GM23338 (cell line): ENCODE measurements at regions not wholly inside any gene's neighbourhood (a gene's known extent, or its start where the extent isn't known, plus 50 kb on each side); places are given as distances from the start of the nearest gene placed in this dataset.

Source experiments
- ATAC-seq: fragments of 200-7000 bp; cut with Tn5 transposase; 3 replicates; pipeline ENCODE4 v1.9.1; 2020
- DNase-seq: peaks from one replicate; pipeline ENCODE4 v3.0.0-alpha.2; 2015; ENCODE audit warnings: low spot score
- H2AFZ ChIP-seq: fragments of 200-600 bp; sonication (generic); 2 replicates; pipeline ENCODE4 v1.8.0; 2016; ENCODE audit warnings: antibody characterized with exemption, mild to moderate bottlenecking, moderate library complexity
- H3F3A ChIP-seq: fragments of 200-600 bp; sonication (generic); replicated peaks from 2 replicates; pipeline ENCODE4 v1.8.0; 2017; ENCODE audit warnings: antibody characterized with exemption, mixed run types, low read depth
- H3K27ac ChIP-seq: fragments of 200-600 bp; sonication (generic); 2 replicates; pipeline ENCODE4 v1.6.1; 2016; ENCODE audit warnings: low read depth
- H3K27me3 ChIP-seq: fragments of 200-600 bp; sonication (generic); 2 replicates; pipeline ENCODE4 v1.8.0; 2016; ENCODE audit warnings: mild to moderate bottlenecking, mixed run types, moderate library complexity; ENCODE audit not compliant: insufficient read depth
- H3K36me3 ChIP-seq: fragments of 200-600 bp; sonication (generic); 2 replicates; pipeline ENCODE4 v1.8.0; 2016; ENCODE audit warnings: mild to moderate bottlenecking; ENCODE audit not compliant: insufficient read depth
- H3K4me1 ChIP-seq: fragments of 200-600 bp; sonication (generic); 2 replicates; pipeline ENCODE4 v1.8.0; 2016; ENCODE audit warnings: mild to moderate bottlenecking, moderate library complexity; ENCODE audit not compliant: insufficient read depth
- H3K4me2 ChIP-seq: fragments of 200-600 bp; sonication (generic); 2 replicates; pipeline ENCODE4 v1.7.1; 2017; ENCODE audit warnings: mixed run types
- H3K4me3 ChIP-seq: fragments of 200-600 bp; sonication (generic); 2 replicates; pipeline ENCODE4 v1.6.1; 2016; ENCODE audit warnings: mixed run types
- H3K79me2 ChIP-seq: fragments of 200-600 bp; sonication (generic); replicated peaks from 2 replicates; pipeline ENCODE4 v1.8.0; 2017; ENCODE audit warnings: mild to moderate bottlenecking; ENCODE audit not compliant: insufficient read depth
- H3K9me2 ChIP-seq: fragments of 200-600 bp; sonication (generic); 2 replicates; pipeline ENCODE4 v1.8.0; 2017; ENCODE audit not compliant: insufficient read depth
- H4K20me1 ChIP-seq: fragments of 200-600 bp; sonication (generic); replicated peaks from 2 replicates; pipeline ENCODE4 v1.8.0; 2017; ENCODE audit warnings: mild to moderate bottlenecking; ENCODE audit not compliant: insufficient read depth
- H3K27ac Mint-ChIP-seq: 2 replicates; pipeline ENCODE4 v1.8.0; 2020; ENCODE audit warnings: inconsistent platforms, mild to moderate bottlenecking, moderate library complexity, mixed read lengths
- H3K27me3 Mint-ChIP-seq: 3 replicates; pipeline ENCODE4 v1.8.0; 2022; ENCODE audit warnings: low read depth, mild to moderate bottlenecking, moderate library complexity, mixed read lengths, inconsistent platforms; ENCODE audit not compliant: insufficient read depth, poor library complexity
- H3K36me3 Mint-ChIP-seq: 3 replicates; pipeline ENCODE4 v1.8.0; 2021; ENCODE audit warnings: low read depth, mild to moderate bottlenecking, inconsistent platforms, moderate library complexity, mixed read lengths
- H3K4me1 Mint-ChIP-seq: 3 replicates; pipeline ENCODE4 v1.8.0; 2020; ENCODE audit warnings: mild to moderate bottlenecking, inconsistent platforms, mixed read lengths
- H3K4me3 Mint-ChIP-seq: 3 replicates; pipeline ENCODE4 v1.8.0; 2021; ENCODE audit warnings: moderate library complexity, mild to moderate bottlenecking, inconsistent platforms, mixed read lengths
- H3K9me3 Mint-ChIP-seq: 3 replicates; pipeline ENCODE4 v1.8.0; 2020; ENCODE audit warnings: moderate library complexity, mild to moderate bottlenecking, inconsistent platforms, mixed read lengths
- CREB1 ChIP-seq: fragments of 250-450 bp; sonication (Bioruptor Pico); IDR thresholded peaks from 2 replicates; pipeline ENCODE4 v1.5.0; 2020; ENCODE audit warnings: low read depth, mild to moderate bottlenecking, moderate library complexity
- EZH2 ChIP-seq: fragments of 200-600 bp; sonication (generic); IDR thresholded peaks from one replicate; pipeline ENCODE4 v1.8.0; 2017; ENCODE audit warnings: antibody characterized with exemption, mild to moderate bottlenecking, low read depth; ENCODE audit not compliant: unreplicated experiment
- EZH2phosphoT487 ChIP-seq: fragments of 200-600 bp; sonication (generic); IDR thresholded peaks from one replicate; pipeline ENCODE4 v1.8.1; 2018; ENCODE audit warnings: antibody characterized with exemption; ENCODE audit not compliant: unreplicated experiment
- JUNB ChIP-seq: IDR thresholded peaks from one replicate; pipeline ENCODE4 v1.6.1; 2016; ENCODE audit warnings: antibody characterized with exemption; ENCODE audit not compliant: unreplicated experiment
- NANOG ChIP-seq: IDR thresholded peaks from 2 replicates; pipeline ENCODE4 v1.6.1; 2016; ENCODE audit warnings: antibody characterized with exemption, borderline replicate concordance
- POLR2AphosphoS5 ChIP-seq: IDR thresholded peaks from 2 replicates; pipeline ENCODE4 v1.6.1; 2016; ENCODE audit warnings: antibody characterized with exemption, low read depth
- STAT1 ChIP-seq: IDR thresholded peaks from one replicate; pipeline ENCODE4 v1.6.1; 2016; ENCODE audit warnings: antibody characterized with exemption; ENCODE audit not compliant: unreplicated experiment
- ZNF114 ChIP-seq: fragments of 250-450 bp; sonication (Bioruptor Pico); IDR thresholded peaks from 2 replicates; pipeline ENCODE4 v1.5.0; 2020; ENCODE audit warnings: mild to moderate bottlenecking, moderate library complexity
- ZNF331 ChIP-seq: fragments of 250-450 bp; sonication (Bioruptor Pico); IDR thresholded peaks from 2 replicates; pipeline ENCODE4 v1.5.0; 2020; ENCODE audit warnings: low read depth, mild to moderate bottlenecking, moderate library complexity
- TF ChIP-seq, protein P1 (sequence below): IDR thresholded peaks from 2 replicates; pipeline ENCODE4 v1.6.1; 2016; ENCODE audit warnings: antibody characterized with exemption
- TF ChIP-seq, protein P2 (sequence below): fragments of 250-450 bp; sonication (Bioruptor Pico); IDR thresholded peaks from 2 replicates; pipeline ENCODE4 v1.5.0; 2020; ENCODE audit warnings: mild to moderate bottlenecking, moderate library complexity
- TF ChIP-seq, protein P3 (sequence below), 2 experiments: fragments of 200-600 bp in 1 of 2; sonication (generic) in 1 of 2; conservative IDR thresholded peaks; 2 replicates each; pipeline versions ENCODE4 v1.5.1 to v1.6.1; 2016 to 2017; ENCODE audit warnings: antibody characterized with exemption in 2 of 2, low read depth in 2 of 2, mild to moderate bottlenecking in 2 of 2, moderate library complexity in 1 of 2
- TF ChIP-seq, protein P4 (sequence below): IDR thresholded peaks from one replicate; pipeline ENCODE4 v1.6.1; 2018; ENCODE audit warnings: antibody characterized with exemption; ENCODE audit not compliant: unreplicated experiment

DNA sequence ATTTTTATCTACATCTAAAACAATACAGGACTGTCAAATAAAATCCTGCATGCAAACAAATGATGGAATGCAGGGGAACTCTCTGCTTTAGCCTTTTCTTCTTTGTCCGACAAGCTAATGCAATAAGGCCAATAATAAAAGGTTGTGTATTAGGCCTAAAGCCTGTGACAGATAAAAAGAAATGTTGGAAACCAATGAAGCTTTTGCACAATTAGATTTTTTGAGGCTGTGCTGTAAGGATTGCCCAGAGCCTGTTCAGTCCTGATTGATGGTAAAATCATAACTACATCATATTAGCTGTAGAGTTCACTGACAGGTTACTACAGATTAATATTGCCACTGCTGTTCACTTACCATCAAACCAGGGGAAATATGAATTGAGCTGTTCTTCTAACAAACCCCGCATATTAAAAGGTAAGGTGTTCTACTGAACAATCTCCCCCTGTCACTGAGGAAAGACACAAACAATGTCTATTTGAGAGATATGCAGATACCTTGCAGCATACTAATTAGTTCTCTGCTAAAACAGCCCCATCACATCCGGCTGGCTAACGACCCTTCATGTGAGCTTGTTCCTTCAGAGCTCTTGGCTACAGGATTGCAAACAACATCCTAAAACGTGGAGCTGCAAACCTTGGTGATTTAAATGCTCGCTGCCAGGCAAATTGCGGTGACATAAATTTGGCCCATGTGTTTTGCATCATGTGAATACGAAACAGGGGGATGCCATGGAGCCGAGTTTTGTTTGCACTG is 305.4 kb downstream of the MTX2 start:
- Mint-ChIP-seq H3K27me3 (peaks cover 2% of the 10 kb centered on the region), H3K4me1 (peaks cover 6% of the 10 kb centered on the region; the same call in 1 of the 3 replicates), H3K9me3 (no peaks in the 10 kb centered on the region), H3K27ac (no peak overlapping the region), H3K4me3 (no peak overlapping the region), H3K36me3 (no peaks in the 10 kb centered on the region)
- Histone ChIP-seq H3K27me3 (no peaks in the 10 kb centered on the region), H3K4me1 (no peaks in the 10 kb centered on the region), H3K9me2 (0 out of 2 replicates have a peak, but pooled peaks cover 3% of the 10 kb centered on the region), H2AFZ (peak overlapping the region; percentile 64; the same call in 1 of the 2 replicates), H4K20me1 (no peaks in the 10 kb centered on the region), H3K79me2 (no peaks in the 10 kb centered on the region), H3K27ac (no peak overlapping the region), H3K4me3 (no peak overlapping the region), H3K4me2 (no peak overlapping the region), H3F3A (no peaks in the 10 kb centered on the region), H3K36me3 (no peaks in the 10 kb centered on the region)
- ATAC-seq (no peak), DNase-seq (no peak)
- TF ChIP-seq EZH2phosphoT487 (no peak), ZNF331 (CRISPR knock-in tag) (no peak), JUNB (no peak), STAT1 (no peak), POLR2AphosphoS5 (no peak), CREB1 (CRISPR knock-in tag) (no peak), ZNF114 (no peak), EZH2 (no peak), NANOG (no peak)
- TF ChIP-seq, protein P1, sequence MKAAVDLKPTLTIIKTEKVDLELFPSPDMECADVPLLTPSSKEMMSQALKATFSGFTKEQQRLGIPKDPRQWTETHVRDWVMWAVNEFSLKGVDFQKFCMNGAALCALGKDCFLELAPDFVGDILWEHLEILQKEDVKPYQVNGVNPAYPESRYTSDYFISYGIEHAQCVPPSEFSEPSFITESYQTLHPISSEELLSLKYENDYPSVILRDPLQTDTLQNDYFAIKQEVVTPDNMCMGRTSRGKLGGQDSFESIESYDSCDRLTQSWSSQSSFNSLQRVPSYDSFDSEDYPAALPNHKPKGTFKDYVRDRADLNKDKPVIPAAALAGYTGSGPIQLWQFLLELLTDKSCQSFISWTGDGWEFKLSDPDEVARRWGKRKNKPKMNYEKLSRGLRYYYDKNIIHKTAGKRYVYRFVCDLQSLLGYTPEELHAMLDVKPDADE: no peak
- TF ChIP-seq, protein P2, sequence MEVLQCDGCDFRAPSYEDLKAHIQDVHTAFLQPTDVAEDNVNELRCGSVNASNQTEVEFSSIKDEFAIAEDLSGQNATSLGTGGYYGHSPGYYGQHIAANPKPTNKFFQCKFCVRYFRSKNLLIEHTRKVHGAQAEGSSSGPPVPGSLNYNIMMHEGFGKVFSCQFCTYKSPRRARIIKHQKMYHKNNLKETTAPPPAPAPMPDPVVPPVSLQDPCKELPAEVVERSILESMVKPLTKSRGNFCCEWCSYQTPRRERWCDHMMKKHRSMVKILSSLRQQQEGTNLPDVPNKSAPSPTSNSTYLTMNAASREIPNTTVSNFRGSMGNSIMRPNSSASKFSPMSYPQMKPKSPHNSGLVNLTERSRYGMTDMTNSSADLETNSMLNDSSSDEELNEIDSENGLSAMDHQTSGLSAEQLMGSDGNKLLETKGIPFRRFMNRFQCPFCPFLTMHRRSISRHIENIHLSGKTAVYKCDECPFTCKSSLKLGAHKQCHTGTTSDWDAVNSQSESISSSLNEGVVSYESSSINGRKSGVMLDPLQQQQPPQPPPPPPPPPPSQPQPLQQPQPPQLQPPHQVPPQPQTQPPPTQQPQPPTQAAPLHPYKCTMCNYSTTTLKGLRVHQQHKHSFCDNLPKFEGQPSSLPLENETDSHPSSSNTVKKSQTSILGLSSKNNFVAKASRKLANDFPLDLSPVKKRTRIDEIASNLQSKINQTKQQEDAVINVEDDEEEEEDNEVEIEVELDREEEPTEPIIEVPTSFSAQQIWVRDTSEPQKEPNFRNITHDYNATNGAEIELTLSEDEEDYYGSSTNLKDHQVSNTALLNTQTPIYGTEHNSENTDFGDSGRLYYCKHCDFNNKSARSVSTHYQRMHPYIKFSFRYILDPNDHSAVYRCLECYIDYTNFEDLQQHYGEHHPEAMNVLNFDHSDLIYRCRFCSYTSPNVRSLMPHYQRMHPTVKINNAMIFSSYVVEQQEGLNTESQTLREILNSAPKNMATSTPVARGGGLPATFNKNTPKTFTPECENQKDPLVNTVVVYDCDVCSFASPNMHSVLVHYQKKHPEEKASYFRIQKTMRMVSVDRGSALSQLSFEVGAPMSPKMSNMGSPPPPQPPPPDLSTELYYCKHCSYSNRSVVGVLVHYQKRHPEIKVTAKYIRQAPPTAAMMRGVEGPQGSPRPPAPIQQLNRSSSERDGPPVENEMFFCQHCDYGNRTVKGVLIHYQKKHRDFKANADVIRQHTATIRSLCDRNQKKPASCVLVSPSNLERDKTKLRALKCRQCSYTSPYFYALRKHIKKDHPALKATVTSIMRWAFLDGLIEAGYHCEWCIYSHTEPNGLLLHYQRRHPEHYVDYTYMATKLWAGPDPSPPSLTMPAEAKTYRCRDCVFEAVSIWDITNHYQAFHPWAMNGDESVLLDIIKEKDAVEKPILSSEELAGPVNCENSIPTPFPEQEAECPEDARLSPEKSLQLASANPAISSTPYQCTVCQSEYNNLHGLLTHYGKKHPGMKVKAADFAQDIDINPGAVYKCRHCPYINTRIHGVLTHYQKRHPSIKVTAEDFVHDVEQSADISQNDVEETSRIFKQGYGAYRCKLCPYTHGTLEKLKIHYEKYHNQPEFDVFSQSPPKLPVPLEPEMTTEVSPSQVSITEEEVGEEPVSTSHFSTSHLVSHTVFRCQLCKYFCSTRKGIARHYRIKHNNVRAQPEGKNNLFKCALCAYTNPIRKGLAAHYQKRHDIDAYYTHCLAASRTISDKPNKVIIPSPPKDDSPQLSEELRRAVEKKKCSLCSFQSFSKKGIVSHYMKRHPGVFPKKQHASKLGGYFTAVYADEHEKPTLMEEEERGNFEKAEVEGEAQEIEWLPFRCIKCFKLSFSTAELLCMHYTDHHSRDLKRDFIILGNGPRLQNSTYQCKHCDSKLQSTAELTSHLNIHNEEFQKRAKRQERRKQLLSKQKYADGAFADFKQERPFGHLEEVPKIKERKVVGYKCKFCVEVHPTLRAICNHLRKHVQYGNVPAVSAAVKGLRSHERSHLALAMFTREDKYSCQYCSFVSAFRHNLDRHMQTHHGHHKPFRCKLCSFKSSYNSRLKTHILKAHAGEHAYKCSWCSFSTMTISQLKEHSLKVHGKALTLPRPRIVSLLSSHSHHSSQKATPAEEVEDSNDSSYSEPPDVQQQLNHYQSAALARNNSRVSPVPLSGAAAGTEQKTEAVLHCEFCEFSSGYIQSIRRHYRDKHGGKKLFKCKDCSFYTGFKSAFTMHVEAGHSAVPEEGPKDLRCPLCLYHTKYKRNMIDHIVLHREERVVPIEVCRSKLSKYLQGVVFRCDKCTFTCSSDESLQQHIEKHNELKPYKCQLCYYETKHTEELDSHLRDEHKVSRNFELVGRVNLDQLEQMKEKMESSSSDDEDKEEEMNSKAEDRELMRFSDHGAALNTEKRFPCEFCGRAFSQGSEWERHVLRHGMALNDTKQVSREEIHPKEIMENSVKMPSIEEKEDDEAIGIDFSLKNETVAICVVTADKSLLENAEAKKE: no peak
- TF ChIP-seq, protein P3, sequence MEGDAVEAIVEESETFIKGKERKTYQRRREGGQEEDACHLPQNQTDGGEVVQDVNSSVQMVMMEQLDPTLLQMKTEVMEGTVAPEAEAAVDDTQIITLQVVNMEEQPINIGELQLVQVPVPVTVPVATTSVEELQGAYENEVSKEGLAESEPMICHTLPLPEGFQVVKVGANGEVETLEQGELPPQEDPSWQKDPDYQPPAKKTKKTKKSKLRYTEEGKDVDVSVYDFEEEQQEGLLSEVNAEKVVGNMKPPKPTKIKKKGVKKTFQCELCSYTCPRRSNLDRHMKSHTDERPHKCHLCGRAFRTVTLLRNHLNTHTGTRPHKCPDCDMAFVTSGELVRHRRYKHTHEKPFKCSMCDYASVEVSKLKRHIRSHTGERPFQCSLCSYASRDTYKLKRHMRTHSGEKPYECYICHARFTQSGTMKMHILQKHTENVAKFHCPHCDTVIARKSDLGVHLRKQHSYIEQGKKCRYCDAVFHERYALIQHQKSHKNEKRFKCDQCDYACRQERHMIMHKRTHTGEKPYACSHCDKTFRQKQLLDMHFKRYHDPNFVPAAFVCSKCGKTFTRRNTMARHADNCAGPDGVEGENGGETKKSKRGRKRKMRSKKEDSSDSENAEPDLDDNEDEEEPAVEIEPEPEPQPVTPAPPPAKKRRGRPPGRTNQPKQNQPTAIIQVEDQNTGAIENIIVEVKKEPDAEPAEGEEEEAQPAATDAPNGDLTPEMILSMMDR (conservative IDR thresholded peaks at IDR 0.05; ENCODE audit: low read depth in 2 of 2): no peak
- TF ChIP-seq, protein P4, sequence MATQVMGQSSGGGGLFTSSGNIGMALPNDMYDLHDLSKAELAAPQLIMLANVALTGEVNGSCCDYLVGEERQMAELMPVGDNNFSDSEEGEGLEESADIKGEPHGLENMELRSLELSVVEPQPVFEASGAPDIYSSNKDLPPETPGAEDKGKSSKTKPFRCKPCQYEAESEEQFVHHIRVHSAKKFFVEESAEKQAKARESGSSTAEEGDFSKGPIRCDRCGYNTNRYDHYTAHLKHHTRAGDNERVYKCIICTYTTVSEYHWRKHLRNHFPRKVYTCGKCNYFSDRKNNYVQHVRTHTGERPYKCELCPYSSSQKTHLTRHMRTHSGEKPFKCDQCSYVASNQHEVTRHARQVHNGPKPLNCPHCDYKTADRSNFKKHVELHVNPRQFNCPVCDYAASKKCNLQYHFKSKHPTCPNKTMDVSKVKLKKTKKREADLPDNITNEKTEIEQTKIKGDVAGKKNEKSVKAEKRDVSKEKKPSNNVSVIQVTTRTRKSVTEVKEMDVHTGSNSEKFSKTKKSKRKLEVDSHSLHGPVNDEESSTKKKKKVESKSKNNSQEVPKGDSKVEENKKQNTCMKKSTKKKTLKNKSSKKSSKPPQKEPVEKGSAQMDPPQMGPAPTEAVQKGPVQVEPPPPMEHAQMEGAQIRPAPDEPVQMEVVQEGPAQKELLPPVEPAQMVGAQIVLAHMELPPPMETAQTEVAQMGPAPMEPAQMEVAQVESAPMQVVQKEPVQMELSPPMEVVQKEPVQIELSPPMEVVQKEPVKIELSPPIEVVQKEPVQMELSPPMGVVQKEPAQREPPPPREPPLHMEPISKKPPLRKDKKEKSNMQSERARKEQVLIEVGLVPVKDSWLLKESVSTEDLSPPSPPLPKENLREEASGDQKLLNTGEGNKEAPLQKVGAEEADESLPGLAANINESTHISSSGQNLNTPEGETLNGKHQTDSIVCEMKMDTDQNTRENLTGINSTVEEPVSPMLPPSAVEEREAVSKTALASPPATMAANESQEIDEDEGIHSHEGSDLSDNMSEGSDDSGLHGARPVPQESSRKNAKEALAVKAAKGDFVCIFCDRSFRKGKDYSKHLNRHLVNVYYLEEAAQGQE: no peak
